GM21576 (cell line): ENCODE measurements at regions not wholly inside any gene's neighbourhood (a gene's known extent, or its start where the extent isn't known, plus 50 kb on each side); places are given as distances from the start of the nearest gene placed in this dataset.

Experiments used
- ATAC-seq: cut with Tn5 transposase; IDR thresholded peaks from one replicate; pipeline ENCODE4 v1.9.1; 2021; ENCODE audit warnings: mild to moderate bottlenecking, moderate library complexity; ENCODE audit not compliant: unreplicated experiment

DNA sequence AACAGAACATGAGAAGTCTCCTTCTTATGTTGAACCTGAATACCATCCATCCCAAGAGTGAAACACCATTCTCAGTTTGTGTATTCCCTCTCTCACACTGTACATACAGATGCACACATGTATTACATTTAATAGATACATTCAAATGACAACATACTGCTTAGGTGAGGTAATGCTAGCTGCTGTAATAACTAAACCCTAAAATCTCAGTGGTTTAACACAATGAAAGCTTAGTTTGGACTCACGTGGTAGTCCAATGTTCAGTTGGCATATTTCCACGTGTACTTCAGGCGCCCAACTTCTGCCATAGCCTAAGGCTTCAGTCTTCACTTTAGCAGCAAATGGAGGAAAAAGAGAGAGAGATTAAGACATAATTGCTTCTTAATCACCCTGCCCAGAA is 351.1 kb upstream of the PMFBP1 start:
- ATAC-seq = no peak

- no peak for ATAC-seq
Measured at GRCh38 chr16:72517154-72517553, 345.2 kb upstream of the PMFBP1 start.

GRCh38 chr16:72511171-72511570 is 339.2 kb upstream of the PMFBP1 start:
- ATAC-seq = no peak

DNA sequence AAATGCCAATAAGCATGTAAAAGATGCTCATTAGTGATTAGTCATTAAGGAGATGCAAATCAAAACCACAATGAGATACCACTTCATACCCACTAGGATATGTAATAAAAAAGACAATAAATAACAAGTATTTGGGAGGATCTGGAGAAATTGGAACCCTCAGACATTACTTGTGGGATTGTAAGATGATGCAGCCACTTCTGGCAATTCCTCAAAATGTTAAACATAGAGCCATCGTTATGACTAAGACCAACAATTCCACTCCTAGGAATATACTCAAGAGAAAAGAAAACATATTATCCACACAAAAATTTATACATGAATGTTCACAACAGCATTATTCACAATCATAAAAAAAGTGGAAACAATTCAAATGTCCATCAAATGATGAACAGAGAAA is 336.2 kb upstream of the PMFBP1 start:
- ATAC-seq = no peak

DNA sequence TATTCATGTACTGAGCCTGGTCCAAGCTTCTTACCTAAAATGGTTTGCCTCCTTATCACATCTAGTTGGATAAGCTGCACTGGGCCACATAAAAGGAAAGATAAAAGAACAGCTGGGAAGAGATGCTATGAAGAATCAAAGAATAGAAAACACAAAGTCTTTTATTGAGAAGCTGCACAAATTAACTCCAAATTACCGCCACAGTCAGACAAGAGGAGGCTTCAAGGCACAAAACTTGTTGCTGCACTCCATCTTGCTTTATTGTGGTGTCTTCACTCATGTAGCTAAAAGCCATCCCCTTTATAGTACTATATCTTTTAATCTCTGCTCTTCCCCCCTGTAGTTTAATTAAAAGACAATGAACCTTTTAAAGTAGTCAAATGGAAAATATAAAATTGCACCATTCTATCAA is 330.6 kb upstream of the PMFBP1 start:
- ATAC-seq = no peak

DNA sequence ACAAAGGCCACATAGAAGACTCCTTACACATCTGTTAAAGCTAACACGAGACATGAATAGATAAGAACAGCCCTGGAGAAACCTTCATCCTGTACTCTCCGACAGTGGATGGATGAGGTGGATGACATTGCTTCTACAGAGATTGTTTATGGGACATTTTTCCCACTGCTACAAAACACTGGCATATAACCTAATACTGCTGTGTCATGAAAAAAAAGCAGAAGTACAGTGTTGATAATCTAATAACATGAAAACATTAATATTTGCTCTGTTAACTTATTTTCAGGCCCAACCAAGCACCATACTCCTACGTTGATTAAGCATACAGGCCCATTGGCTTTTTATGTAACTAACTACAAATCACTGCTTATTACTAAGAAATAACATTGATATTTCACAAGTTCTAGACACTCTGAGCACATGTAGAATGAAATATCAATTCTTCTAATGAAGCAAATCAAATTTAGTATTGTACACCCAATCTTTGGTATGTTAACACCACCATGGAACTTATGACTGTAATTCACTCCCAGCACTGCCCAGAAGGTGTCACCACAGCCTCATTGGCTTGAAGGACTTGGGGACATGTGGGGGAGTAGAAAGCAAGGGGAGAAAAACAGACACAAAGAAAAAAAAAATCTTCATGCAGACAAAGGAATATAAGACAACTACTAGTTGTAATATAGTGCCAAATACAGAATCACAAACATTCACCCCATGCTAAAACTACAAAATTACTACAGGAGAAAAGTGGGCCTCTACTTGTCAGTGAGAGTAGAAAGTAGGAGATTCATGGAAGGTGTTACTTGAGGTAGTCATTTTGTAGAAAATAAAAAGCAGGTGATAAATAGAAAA is 330.0 kb upstream of the PMFBP1 start:
- ATAC-seq = peak; percentile 78

DNA sequence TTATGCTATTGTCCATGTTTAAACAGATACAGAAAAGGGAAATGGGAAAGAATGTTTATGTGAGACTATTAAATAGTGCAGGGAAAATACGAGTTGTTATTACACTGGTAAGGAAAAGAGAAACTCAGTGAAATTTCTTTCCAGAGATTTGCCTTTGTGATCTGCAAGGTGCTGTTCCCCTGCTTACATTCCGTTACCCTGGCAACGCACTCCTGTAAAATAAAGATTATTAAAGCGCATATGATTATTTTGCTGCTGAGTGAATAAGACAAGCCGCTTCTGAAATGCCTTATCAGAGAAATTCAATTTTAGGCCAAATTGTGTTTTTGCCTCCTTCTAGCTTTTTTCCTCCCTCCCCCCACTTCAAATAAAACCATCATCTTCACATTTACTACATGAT is 328.6 kb upstream of the PMFBP1 start:
- no peak for ATAC-seq

DNA sequence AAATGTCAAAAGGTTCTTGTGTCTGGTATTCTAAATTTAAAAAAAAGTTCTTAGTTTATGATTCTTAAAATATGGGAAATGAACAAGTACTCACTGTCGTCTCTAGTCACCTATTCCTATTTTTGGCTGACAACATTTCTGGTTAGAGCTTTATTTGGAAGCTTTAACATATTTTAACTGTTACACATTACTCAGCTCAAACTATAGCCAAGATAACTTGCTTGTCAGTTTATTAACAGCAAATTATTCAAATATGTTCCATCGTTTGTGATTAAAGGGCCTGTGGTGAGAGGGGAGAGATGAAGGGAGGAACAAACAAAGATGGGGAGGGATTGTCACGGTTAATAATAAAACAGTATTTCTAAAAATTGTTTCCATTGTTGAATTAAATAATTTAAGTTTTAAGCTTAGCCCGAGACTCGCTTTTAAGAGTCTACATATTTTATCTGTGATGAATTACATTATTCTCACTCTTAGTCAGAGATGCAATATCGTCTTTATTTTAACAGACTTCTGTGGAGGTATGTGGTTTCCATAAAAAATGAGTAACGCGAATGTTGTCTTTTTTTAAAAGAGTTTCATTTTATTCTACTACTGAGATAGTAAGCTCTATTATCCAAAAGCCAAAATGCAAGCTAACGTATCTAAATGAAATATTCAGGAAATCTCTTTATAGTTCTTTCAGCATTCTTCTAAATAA is 321.9 kb upstream of the PMFBP1 start:
- ATAC-seq = no peak

DNA sequence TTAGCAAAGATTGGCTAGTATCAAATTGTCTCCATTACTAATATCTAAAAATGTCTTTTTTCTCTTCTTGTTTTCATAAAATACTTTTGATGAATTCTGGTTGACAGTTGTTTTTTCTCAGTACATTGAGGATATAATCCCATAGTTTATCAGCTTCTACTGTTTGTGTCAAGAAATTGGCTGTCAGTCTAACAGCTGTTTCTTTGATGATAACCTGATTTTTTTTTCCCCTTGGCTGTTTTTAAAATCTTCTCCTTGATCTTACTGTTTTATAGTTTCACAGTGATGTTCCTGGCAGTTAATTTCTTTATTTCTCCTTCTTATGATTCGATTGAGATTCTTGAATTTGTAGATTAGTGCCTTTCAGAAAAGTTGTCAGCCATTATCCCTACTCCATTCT is 315.3 kb upstream of the PMFBP1 start:
- ATAC-seq = no peak

- peak; percentile 64 for ATAC-seq
Measured at GRCh38 chr16:72482695-72483094, 310.7 kb upstream of the PMFBP1 start.

DNA sequence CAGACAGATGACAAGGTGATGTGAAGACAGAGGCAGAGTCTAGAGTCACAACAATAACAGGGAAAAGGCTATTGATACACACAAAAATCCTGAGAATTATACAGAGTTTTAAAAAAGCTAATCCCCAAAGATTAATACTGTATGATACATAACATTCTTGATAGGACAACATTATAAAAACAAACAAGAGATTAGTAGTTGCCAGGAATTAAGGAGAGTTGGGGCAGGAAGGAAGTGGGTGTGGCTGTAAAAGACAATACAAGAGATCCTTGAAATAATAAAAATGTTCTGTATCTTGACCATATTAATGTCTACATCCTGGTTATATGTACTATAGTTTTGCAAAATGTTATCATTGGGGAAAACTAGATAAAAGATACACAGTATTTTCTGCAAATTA is 309.5 kb upstream of the PMFBP1 start:
- ATAC-seq = no peak

DNA sequence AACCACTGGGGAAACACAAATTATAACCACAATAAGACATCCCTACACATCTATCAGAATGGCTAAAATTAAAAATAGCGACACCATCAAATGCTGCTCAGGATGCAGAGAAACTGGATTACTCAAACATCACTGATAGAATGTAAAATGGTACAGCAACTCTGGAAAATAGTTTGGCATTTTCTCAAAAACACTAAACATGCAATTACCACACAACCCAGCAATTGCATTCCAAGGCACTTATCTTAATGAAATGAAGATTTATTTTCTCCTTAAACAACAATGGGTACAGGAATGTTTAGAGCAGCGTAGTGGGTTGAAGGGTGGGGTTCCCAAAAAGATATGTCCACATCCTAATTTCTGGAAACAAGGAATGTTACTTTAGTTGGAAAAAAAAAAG is 309.0 kb upstream of the PMFBP1 start:
- ATAC-seq = no peak

DNA sequence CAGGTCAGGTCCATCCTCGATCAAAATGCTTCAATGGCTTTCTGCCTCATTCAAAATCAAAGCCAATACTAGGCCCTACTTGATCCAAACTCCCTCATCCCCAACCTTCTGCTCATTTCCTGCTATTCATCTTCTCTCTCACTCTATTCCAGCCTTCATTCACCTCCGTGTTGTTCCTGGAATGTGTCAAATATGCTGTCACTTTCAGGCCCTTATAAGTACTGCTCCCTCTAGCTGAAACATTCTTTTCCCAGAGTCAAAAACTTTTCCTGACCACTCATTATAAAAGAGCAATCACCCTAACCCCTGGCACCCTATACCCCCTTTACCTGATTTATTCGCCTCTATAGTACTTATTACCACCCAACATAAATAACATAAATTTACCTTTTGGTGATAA is 303.7 kb upstream of the PMFBP1 start:
- ATAC-seq = no peak

- ATAC-seq = no peak
Measured at GRCh38 chr16:72474501-72475123, 302.7 kb upstream of the PMFBP1 start.

DNA sequence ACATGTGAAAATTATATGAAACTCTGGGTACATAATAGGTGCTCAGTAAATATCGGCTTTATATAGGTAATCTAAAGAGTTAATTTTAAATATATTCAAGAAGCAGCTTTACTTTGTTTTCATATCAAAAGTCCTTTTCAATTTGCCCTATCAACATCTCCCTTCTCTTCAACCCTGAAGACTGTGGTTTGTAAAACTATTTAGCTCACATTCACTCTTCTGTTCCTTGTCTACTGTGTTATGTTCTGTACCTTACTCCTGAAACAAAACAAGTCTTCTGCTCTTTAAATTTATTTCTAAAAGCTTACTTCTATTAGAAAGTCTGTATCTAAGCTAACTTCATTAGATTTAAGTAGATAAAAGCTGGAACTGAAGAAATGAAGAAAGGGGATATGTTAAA is 301.7 kb upstream of the PMFBP1 start:
- no peak for ATAC-seq

GRCh38 chr16:72471317-72471924 is 299.5 kb upstream of the PMFBP1 start:
- ATAC-seq = no peak

- no peak for ATAC-seq
Measured at GRCh38 chr16:72470541-72470940, 298.6 kb upstream of the PMFBP1 start.

GRCh38 chr16:72469932-72470331 is 298.0 kb upstream of the PMFBP1 start:
- no peak for ATAC-seq

- ATAC-seq = no peak
Measured at GRCh38 chr16:72468582-72468981, 296.6 kb upstream of the PMFBP1 start.

- ATAC-seq = no peak
Measured at GRCh38 chr16:72467157-72467759, 295.3 kb upstream of the PMFBP1 start.
